Endothelial cell of umbilical vein (primary cell): ENCODE measurements at regions not wholly inside any gene's neighbourhood (a gene's known extent, or its start where the extent isn't known, plus 50 kb on each side); places are given as distances from the start of the nearest gene placed in this dataset.

ENCODE experiments used
- BruUV-seq: library from RNA; stranded (reverse); fragments of 400-500 nt; replicated peaks from 2 replicates; lab custom pipeline; 2021; lab: Mats Ljungman, UMichigan
- CTCF ChIA-PET: fragments of 300-600, 350-600 bp; sonication (Branson Sonifier 250); formaldehyde crosslinking; loops from one replicate; lab custom pipeline; 2021; ENCODE audit warnings: antibody characterized with exemption, inconsistent platforms; lab: Charles Lee
- POLR2A ChIA-PET: fragments of 300-600, 350-600 bp; sonication (Branson Sonifier 250); formaldehyde crosslinking; loops from one replicate; lab custom pipeline; 2021; ENCODE audit warnings: antibody characterized with exemption, inconsistent platforms; lab: Charles Lee
- DNase-seq: peaks from one replicate; pipeline ENCODE4 v3.0.0-alpha.2; 2011; ENCODE audit warnings: low read depth, low spot score
- FAIRE-seq: peaks from 2 replicates; lab custom pipeline; 2011; peaks lifted over from hg19 to GRCh38; lab: Jason Lieb, UNC
- H2AFZ ChIP-seq: 2 replicates; pipeline ENCODE4 v1.6.0; 2012; ENCODE audit warnings: low read depth, low read length, control low read depth, inconsistent platforms
- H3K27ac ChIP-seq: 2 replicates; pipeline ENCODE4 v1.5.1; 2011; ENCODE audit warnings: low read depth, mild to moderate bottlenecking, control low read depth, low read length, moderate library complexity; ENCODE audit not compliant: insufficient read depth
- H3K27me3 ChIP-seq, 2 experiments: 2 replicates each; pipeline versions ENCODE4 v1.6.0 to v1.6.1; 2011; ENCODE audit warnings: low read length in 2 of 2, mixed read lengths in 1 of 2; ENCODE audit not compliant: control insufficient read depth in 2 of 2, insufficient read depth in 2 of 2
- H3K36me3 ChIP-seq, 2 experiments: 2 replicates in 1 of 2; 3 replicates in 1 of 2; pipeline ENCODE4 v1.5.1; 2011; ENCODE audit warnings: low read length in 2 of 2, mild to moderate bottlenecking in 1 of 2, moderate library complexity in 1 of 2; ENCODE audit not compliant: control insufficient read depth in 2 of 2, insufficient read depth in 2 of 2; ENCODE audit errors: extremely low read depth in 1 of 2
- H3K4me1 ChIP-seq: 3 replicates; pipeline ENCODE4 v1.5.1; 2011; ENCODE audit warnings: mild to moderate bottlenecking, low read length; ENCODE audit not compliant: control insufficient read depth, insufficient read depth; ENCODE audit errors: extremely low read depth
- H3K4me2 ChIP-seq: 2 replicates; pipeline ENCODE4 v1.6.1; 2011; ENCODE audit warnings: low read length, control low read depth, mixed read lengths; ENCODE audit not compliant: insufficient read depth
- H3K4me3 ChIP-seq, 3 experiments: fragments of 200-600 bp in 1 of 3; sonication (generic), shearing (Covaris generic) in 1 of 3; replicated peaks in 1 of 3; 2 replicates each; pipeline ENCODE4 v1.5.1; 2011 to 2016; ENCODE audit warnings: control low read depth in 3 of 3, low read length in 3 of 3, mild to moderate bottlenecking in 2 of 3, inconsistent platforms in 1 of 3, low read depth in 1 of 3, moderate library complexity in 1 of 3; ENCODE audit not compliant: insufficient read depth in 1 of 3
- H3K79me2 ChIP-seq: 2 replicates; pipeline ENCODE4 v1.6.0; 2012; ENCODE audit warnings: low read length, inconsistent platforms; ENCODE audit not compliant: control insufficient read depth, insufficient read depth
- H3K9ac ChIP-seq: replicated peaks from 2 replicates; pipeline ENCODE3; 2011; ENCODE audit warnings: low read length, control low read depth; ENCODE audit not compliant: insufficient read depth; ENCODE audit errors: extremely low read depth
- H3K9me1 ChIP-seq: replicated peaks from 3 replicates; pipeline ENCODE4 v1.6.0; 2011; ENCODE audit warnings: mild to moderate bottlenecking, low read length; ENCODE audit not compliant: control insufficient read depth, insufficient read depth; ENCODE audit errors: extremely low read depth
- H3K9me3 ChIP-seq: replicated peaks from 2 replicates; pipeline ENCODE4 v1.5.1; 2012; ENCODE audit warnings: low read length, inconsistent platforms; ENCODE audit not compliant: control insufficient read depth, insufficient read depth
- H4K20me1 ChIP-seq: replicated peaks from 2 replicates; pipeline ENCODE3; 2011; ENCODE audit warnings: mild to moderate bottlenecking, low read length; ENCODE audit not compliant: control insufficient read depth, insufficient read depth; ENCODE audit errors: extremely low read depth
- CTCF ChIP-seq, 2 donors: IDR thresholded peaks; 1 replicate in 1 of 2; 2 replicates in 1 of 2; pipeline ENCODE4 v1.5.1; 2011; ENCODE audit warnings: low read length in 2 of 2, mild to moderate bottlenecking in 2 of 2, moderate library complexity in 2 of 2, control low read depth in 1 of 2, inconsistent platforms in 1 of 2, low read depth in 1 of 2; ENCODE audit not compliant: insufficient read depth in 1 of 2; ENCODE audit errors: extremely low read depth in 1 of 2
- EZH2 ChIP-seq: IDR thresholded peaks from 2 replicates; pipeline ENCODE4 v1.6.1; 2012; ENCODE audit warnings: borderline replicate concordance, low read depth, mild to moderate bottlenecking, moderate library complexity, low read length, inconsistent platforms; ENCODE audit not compliant: severe bottlenecking
- FOS ChIP-seq: IDR thresholded peaks from 2 replicates; pipeline ENCODE4 v1.6.1; 2011; ENCODE audit warnings: mild to moderate bottlenecking, low read length, moderate library complexity, borderline replicate concordance; ENCODE audit not compliant: insufficient read depth
- GATA2 ChIP-seq: IDR thresholded peaks from 2 replicates; pipeline ENCODE4 v1.7.0; 2011; ENCODE audit warnings: low read depth, mild to moderate bottlenecking, moderate library complexity, mixed read lengths, low read length; ENCODE audit not compliant: insufficient read length, insufficient read depth
- JUN ChIP-seq: IDR thresholded peaks from 2 replicates; pipeline ENCODE4 v1.6.1; 2011; ENCODE audit warnings: borderline replicate concordance, low read depth; ENCODE audit not compliant: insufficient read length, insufficient read depth
- MYC ChIP-seq: IDR thresholded peaks from one replicate; pipeline ENCODE4 v1.6.1; 2011; ENCODE audit warnings: mild to moderate bottlenecking, low read depth, low read length
- POLR2A ChIP-seq: IDR thresholded peaks from 2 replicates; pipeline ENCODE4 v1.6.1; 2012; ENCODE audit warnings: low read depth, mild to moderate bottlenecking, control low read depth, low read length
- POLR2AphosphoS5 ChIP-seq: IDR thresholded peaks from 2 replicates; pipeline ENCODE4 v1.6.1; 2012; ENCODE audit warnings: low read depth, mild to moderate bottlenecking, control low read depth, low read length, moderate library complexity; ENCODE audit not compliant: insufficient read depth
- dilution Hi-C: fragments of 300-500 bp; cut with MboI; formaldehyde crosslinking; loops from one replicate; pipeline ENCODE4 v1.15.0; 2019; ENCODE audit warnings: low sequenced_read_pairs; ENCODE audit not compliant: extremely low pct_ligation_motif_present
- intact Hi-C: fragments of 100-400 bp; cut with micrococcal nuclease; formaldehyde crosslinking; loops from one replicate; pipeline ENCODE4 v1.10.0; 2022
- TF ChIP-seq, protein P1 (sequence below): IDR thresholded peaks from 2 replicates; pipeline ENCODE4 v1.6.1; 2011; ENCODE audit not compliant: insufficient read depth, insufficient read length

- dilution Hi-C loops (no loop called here), intact Hi-C loops (no loop called here)
- no peak overlapping the region for H3K9ac ChIP-seq
- no peak overlapping the region for H2AFZ ChIP-seq
- H3K27me3 ChIP-seq: peaks cover 0 to 2% of the 10 kb centered on the region in 2 experiments
- H3K4me3 ChIP-seq: no peak overlapping the region
- H3K9me1 ChIP-seq: no peaks in the 10 kb centered on the region
- ChIA-PET POLR2A (no interaction called here), CTCF (interaction anchor here (0.9 kb wide), 1 partner anchor 8 kb away, joined by 3 read pairs; no protein-coding TSS in a partner anchor)
- H3K4me2 ChIP-seq: no peak overlapping the region
- FAIRE-seq: no peak
- TF ChIP-seq FOS (no peak), GATA2 (no peak), EZH2 (no peak), MYC (no peak), POLR2A (no peak), JUN (no peak), POLR2AphosphoS5 (no peak), CTCF (IDR thresholded peaks at IDR 0.05; ENCODE audit: extremely low read depth in 1 of 2, insufficient read depth in 1 of 2, low read depth in 1 of 2, low read length in 2 of 2) (no peak)
- TF ChIP-seq, protein P1, sequence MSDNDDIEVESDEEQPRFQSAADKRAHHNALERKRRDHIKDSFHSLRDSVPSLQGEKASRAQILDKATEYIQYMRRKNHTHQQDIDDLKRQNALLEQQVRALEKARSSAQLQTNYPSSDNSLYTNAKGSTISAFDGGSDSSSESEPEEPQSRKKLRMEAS: no peak
- no TSS peak for BruUV-seq
- no peaks in the 10 kb centered on the region for H4K20me1 ChIP-seq
- H3K9me3 ChIP-seq: no peaks in the 10 kb centered on the region
- no peaks in the 10 kb centered on the region for H3K79me2 ChIP-seq
- no peaks in the 10 kb centered on the region for H3K4me1 ChIP-seq
- no peak overlapping the region for H3K27ac ChIP-seq
- DNase-seq: no peak
- no peaks in the 10 kb centered on the region for H3K36me3 ChIP-seq
Observed at GRCh38 chr7:15938115-15938514, 251.6 kb upstream of the MEOX2 start.
